ENCODE measurements at regions not wholly inside any gene's neighbourhood (a gene's known extent, or its start where the extent isn't known, plus 50 kb on each side); places are given as distances from the start of the nearest gene placed in this dataset.
"Not testable (repeated sequence)": the region's sequence is repeated elsewhere in the genome, so short reads cannot be mapped to it uniquely, and the experiment has no call there.

DNA sequence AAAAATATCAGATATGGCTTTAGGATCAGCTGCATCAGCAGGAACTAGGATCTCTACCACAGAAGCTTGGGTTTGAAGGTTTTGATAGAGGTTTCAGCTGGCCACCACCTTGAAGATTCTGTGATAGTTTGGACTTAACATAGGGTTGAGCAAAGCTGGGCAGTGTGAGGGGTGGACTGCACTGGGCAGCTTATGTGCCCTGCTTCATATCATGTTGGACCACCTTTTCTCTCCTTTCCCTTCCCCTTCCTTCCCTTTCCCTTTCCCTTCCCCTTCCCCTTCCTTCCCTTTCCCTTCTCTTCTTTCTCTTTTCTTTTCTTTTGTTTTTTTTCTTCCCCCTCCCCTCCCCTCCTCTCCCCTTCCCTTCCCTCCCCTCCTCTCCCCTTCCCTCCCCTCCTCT lies 196.3 kb upstream of the CXCR4 start:
- POLR2A ChIA-PET (ENCODE audit: unreplicated experiment) = no interaction called here
- CTCF ChIA-PET = no interaction called here

DNA sequence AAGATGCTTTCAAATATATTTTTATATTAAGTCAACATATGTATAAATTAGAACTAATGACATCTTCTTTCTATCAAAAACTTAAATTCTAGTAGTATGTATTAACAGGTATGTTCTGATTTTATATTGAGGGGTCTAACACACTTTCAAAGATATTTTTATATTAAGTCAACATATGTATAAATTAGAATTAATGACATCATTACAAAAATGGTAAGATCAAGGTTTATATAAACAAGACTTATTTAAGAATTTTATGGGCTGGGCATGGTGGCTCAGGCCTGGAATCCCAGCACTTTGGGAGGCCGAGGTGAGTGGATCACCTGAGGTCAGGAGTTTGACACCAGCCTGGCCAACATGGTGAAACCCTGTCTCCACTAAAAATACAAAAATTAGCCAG lies 194.6 kb upstream of the CXCR4 start:
- H3F3A ChIP-seq (ENCODE audit: insufficient read depth, low read depth); CTCF ChIA-PET; H3K27me3 ChIP-seq (ENCODE audit: insufficient read depth, low read depth); H3K9me2 ChIP-seq (ENCODE audit: insufficient read depth); BruUV-seq (replicated peaks); H3K9me3 ChIP-seq (ENCODE audit: insufficient read depth, low read depth); H3K4me2 ChIP-seq; H3K36me3 ChIP-seq (ENCODE audit: low read depth); H2AFZ ChIP-seq; H3K27ac ChIP-seq; DNase-seq; H3K79me2 ChIP-seq (ENCODE audit: low read depth); POLR2A ChIA-PET (ENCODE audit: unreplicated experiment); H4K20me1 ChIP-seq (ENCODE audit: insufficient read depth); H3K4me1 ChIP-seq (replicated peaks; ENCODE audit: insufficient read depth); intact Hi-C loops (cut with micrococcal nuclease; ENCODE audit: unreplicated experiment); H3K4me3 ChIP-seq: not testable (repeated sequence)

More for the DNA sequence above, 196.3 kb upstream of the CXCR4 start:
- H3K36me3 ChIP-seq (ENCODE audit: low read depth) = no peaks in the 10 kb centered on the region
- H2AFZ ChIP-seq = no peak overlapping the region
- H3K4me3 ChIP-seq = no peak overlapping the region
- BruUV-seq (replicated peaks) = no TSS peak
- no peaks in the 10 kb centered on the region for H3F3A ChIP-seq (ENCODE audit: insufficient read depth, low read depth)
- H3K27me3 ChIP-seq (ENCODE audit: insufficient read depth, low read depth) = no peaks in the 10 kb centered on the region
- TF ChIP-seq EZH2 (IDR thresholded peaks at IDR 0.05; ENCODE audit: low read depth) = no peak
- TF ChIP-seq, protein P1, sequence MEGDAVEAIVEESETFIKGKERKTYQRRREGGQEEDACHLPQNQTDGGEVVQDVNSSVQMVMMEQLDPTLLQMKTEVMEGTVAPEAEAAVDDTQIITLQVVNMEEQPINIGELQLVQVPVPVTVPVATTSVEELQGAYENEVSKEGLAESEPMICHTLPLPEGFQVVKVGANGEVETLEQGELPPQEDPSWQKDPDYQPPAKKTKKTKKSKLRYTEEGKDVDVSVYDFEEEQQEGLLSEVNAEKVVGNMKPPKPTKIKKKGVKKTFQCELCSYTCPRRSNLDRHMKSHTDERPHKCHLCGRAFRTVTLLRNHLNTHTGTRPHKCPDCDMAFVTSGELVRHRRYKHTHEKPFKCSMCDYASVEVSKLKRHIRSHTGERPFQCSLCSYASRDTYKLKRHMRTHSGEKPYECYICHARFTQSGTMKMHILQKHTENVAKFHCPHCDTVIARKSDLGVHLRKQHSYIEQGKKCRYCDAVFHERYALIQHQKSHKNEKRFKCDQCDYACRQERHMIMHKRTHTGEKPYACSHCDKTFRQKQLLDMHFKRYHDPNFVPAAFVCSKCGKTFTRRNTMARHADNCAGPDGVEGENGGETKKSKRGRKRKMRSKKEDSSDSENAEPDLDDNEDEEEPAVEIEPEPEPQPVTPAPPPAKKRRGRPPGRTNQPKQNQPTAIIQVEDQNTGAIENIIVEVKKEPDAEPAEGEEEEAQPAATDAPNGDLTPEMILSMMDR (conservative IDR thresholded peaks at IDR 0.05) = no peak
- H3K9me2 ChIP-seq (ENCODE audit: insufficient read depth) = no peaks in the 10 kb centered on the region
- no peak for DNase-seq
- H3K27ac ChIP-seq = no peak overlapping the region
- H3K79me2 ChIP-seq (ENCODE audit: low read depth) = no peaks in the 10 kb centered on the region
- no peaks in the 10 kb centered on the region for H3K9me3 ChIP-seq (ENCODE audit: insufficient read depth, low read depth)
- H4K20me1 ChIP-seq (ENCODE audit: insufficient read depth) = no peaks in the 10 kb centered on the region
- H3K4me1 ChIP-seq (replicated peaks; ENCODE audit: insufficient read depth) = no peaks in the 10 kb centered on the region
- intact Hi-C loops (cut with micrococcal nuclease; ENCODE audit: unreplicated experiment) = no loop called here
- H3K4me2 ChIP-seq = no peak overlapping the region

DNA sequence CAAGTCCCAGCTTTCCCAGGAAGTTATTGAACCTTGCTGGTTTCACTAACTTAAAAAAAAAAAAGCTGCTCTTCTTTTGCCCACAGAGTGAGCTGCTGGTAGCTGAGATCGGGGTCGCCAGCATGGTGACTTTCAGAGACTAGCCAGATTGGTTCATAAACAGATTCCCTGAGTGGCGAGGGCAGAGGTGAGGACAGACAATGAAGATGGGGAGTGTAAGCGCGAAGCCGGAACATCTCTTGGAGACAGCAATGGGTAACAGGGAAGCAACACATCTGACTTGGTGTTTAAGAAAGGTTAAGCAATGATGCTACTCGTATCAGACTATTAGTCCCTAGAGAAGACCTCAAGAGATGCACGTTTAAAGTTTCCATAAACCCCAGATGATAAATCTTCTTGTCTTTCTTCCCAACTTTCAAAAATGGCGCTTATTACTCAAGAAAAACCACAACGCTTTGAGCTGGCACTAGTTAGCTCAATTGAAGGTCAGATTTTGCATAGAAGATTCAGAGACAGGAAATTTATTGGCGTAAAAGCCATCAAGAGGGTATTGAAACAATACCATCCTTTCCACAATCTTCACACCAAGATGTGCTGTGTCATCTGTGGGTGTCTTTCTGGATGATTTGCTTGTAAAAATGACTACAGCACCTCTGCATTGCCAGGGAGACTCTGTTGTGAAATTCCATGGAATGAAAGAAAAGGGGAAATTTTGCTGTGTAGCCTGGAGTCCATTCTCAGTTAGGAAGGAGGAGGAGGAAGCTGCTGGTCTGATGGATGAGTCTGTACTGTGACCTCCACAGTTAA lies 193.1 kb upstream of the CXCR4 start:
- ChIA-PET CTCF (no interaction called here), POLR2A (ENCODE audit: unreplicated experiment) (no interaction called here)
- no peak overlapping the region for H3K27ac ChIP-seq
- no peak overlapping the region for H2AFZ ChIP-seq
- H3K9me2 ChIP-seq (ENCODE audit: insufficient read depth) = no peaks in the 10 kb centered on the region
- H3K9me3 ChIP-seq (ENCODE audit: insufficient read depth, low read depth) = no peaks in the 10 kb centered on the region
- no peak for DNase-seq
- no peaks in the 10 kb centered on the region for H4K20me1 ChIP-seq (ENCODE audit: insufficient read depth)
- no peaks in the 10 kb centered on the region for H3K27me3 ChIP-seq (ENCODE audit: insufficient read depth, low read depth)
- TF ChIP-seq EZH2 (IDR thresholded peaks at IDR 0.05; ENCODE audit: low read depth) = no peak
- TF ChIP-seq, protein P1 (conservative IDR thresholded peaks at IDR 0.05) = no peak
- no TSS peak for BruUV-seq (replicated peaks)
- H3K4me1 ChIP-seq (replicated peaks; ENCODE audit: insufficient read depth) = no peaks in the 10 kb centered on the region
- H3F3A ChIP-seq (ENCODE audit: insufficient read depth, low read depth) = no peaks in the 10 kb centered on the region
- H3K4me2 ChIP-seq = no peak overlapping the region
- no peaks in the 10 kb centered on the region for H3K36me3 ChIP-seq (ENCODE audit: low read depth)
- intact Hi-C loops (cut with micrococcal nuclease; ENCODE audit: unreplicated experiment) = no loop called here
- no peaks in the 10 kb centered on the region for H3K79me2 ChIP-seq (ENCODE audit: low read depth)
- no peak overlapping the region for H3K4me3 ChIP-seq

DNA sequence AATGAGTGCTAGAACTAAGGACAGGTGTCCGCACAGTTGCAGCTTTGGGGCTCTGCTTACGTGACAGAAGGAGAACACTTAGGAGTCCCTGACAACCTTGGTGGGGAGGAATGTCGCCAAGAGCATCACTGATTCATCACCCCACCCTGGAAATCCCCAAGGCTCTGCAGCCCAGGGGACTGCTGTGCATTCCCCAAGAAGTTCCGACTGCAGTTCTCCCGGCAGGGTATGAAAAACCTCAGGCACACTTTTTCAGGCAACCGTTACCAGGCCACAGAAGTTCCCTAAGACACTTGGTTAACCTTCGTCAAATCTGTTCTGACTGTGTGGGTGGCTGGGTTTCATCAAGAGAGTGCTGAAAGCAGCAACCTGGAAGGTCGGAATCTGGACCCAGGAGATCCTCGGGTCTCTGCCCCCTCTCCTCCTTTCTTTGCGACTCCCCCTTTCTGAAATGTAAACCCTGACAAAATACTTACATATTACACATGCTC lies 192.1 kb upstream of the CXCR4 start:
- Histone ChIP-seq H3K27ac (no peak overlapping the region), H3K27me3 (ENCODE audit: insufficient read depth, low read depth) (no peaks in the 10 kb centered on the region), H3K4me2 (no peak overlapping the region), H3K4me3 (no peak overlapping the region), H2AFZ (no peak overlapping the region), H3K9me2 (ENCODE audit: insufficient read depth) (no peaks in the 10 kb centered on the region), H3K36me3 (ENCODE audit: low read depth) (no peaks in the 10 kb centered on the region), H3F3A (ENCODE audit: insufficient read depth, low read depth) (no peaks in the 10 kb centered on the region), H3K9me3 (ENCODE audit: insufficient read depth, low read depth) (no peaks in the 10 kb centered on the region), H4K20me1 (ENCODE audit: insufficient read depth) (no peaks in the 10 kb centered on the region), H3K79me2 (ENCODE audit: low read depth) (no peaks in the 10 kb centered on the region), H3K4me1 (replicated peaks; ENCODE audit: insufficient read depth) (no peaks in the 10 kb centered on the region)
- no peak for TF ChIP-seq EZH2 (IDR thresholded peaks at IDR 0.05; ENCODE audit: low read depth)
- TF ChIP-seq, protein P1 (conservative IDR thresholded peaks at IDR 0.05) = no peak
- ChIA-PET POLR2A (ENCODE audit: unreplicated experiment) (no interaction called here), CTCF (no interaction called here)
- no TSS peak for BruUV-seq (replicated peaks)
- no peak for DNase-seq
- intact Hi-C loops (cut with micrococcal nuclease; ENCODE audit: unreplicated experiment) = no loop called here
